Inflammatory macrophage treated with lipopolysaccharide for 4 hours (primary cell): ENCODE measurements at regions not wholly inside any gene's neighbourhood (a gene's known extent, or its start where the extent isn't known, plus 50 kb on each side); places are given as distances from the start of the nearest gene placed in this dataset.

Experiments
- DNase-seq: peaks from one replicate; pipeline ENCODE4 v3.0.0-alpha.2; 2020

DNA sequence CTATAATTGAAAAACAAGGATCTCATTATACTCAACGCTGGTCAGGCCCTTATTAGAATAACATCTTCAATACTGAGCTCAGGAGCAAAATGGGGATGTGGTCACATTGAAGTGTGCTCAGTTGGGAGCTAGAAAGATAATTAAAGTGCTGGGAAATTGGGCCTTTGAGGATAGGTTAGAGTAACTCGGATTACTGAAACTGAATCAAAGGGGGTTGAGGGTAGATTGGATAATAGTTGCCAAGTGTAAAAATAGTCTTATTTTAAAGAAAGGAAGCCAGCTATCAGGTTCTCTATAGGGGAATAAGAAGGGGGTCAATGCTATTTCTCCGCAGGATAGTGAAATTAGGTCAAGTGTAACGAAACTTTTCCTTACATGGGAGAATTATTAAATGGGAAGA lies 391.0 kb upstream of the PTPRD start:
- no peak for DNase-seq

DNA sequence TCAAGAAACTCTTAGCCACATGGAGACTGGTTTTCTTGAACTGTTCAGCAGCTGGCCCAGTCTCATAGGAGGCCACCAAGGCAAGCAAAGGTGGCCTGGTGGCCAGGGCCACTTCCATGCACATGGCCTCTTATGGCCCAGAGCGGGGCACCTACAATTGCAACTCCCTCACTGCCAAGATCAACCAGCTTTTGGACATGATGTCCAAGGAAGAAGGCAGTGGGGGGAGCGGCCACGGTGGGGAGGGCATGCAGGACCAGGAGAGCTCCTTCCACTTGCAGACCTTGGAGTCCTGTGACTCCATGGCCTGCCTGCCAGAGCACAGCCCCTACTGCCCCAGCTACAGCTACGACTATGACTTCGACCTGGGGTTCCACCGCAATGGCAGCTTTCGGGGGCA lies 398.9 kb upstream of the PTPRD start:
- no peak for DNase-seq

DNA sequence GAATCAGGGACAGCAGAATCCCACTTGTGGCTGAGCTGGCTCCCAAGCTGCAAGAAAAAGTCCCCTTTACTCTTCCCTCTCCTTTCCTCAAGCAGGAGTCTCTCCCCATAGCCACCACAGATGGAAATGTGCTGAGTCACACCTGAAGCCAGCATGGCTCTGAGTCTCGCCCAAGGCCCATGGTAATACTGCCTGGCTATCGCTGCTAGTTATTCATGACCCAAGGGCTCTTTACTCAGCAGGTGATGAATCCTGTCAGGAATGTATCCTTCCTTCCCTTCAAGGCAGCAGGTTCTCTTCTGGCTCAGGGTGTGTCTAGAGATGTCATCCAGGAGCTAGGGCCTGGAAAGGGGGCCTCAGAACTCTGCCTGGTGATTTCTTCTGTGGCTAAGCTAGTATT lies 403.3 kb upstream of the PTPRD start:
- DNase-seq: no peak

GRCh38 chr9:11023201-11023600 lies 410.4 kb upstream of the PTPRD start:
- DNase-seq: no peak

GRCh38 chr9:11025775-11026174 lies 413.0 kb upstream of the PTPRD start:
- DNase-seq: no peak

DNA sequence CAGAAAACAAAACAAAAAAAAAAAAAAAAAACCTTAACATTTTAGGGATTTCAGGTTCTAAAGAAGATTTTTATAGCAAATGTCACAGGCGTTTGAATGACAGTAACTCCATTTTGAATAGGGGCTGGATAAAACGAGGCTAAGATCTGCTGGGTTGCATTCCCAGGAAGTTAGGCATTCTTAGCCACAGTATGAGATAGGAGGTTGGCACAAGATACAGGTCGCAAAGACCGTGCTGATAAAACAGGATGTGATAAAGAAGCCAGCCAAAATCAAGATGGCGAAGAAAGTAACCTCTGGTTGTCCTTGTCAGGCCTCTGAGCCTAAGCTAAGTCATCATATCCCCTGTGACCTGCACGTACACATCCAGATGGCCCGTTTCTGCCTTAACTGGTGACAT lies 425.6 kb upstream of the PTPRD start:
- DNase-seq: no peak

DNA sequence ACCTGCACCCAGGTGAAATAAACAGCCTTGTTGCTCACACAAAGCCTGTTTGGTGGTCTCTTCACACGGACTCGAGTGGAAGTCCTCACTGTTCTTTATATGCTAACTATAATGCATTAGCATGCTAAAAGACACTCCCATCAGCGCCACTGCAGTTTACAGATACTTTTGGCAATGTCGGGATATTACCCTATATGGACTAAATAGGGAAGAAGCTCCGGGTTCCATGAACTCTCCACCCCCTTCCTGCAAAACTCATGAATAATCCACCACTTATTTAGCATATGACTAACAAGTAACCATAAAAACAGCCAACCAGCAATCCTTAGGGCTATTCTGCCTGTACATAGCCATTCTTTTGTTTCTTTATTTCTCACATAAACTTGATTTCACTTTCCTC lies 426.2 kb upstream of the PTPRD start:
- no peak for DNase-seq

DNA sequence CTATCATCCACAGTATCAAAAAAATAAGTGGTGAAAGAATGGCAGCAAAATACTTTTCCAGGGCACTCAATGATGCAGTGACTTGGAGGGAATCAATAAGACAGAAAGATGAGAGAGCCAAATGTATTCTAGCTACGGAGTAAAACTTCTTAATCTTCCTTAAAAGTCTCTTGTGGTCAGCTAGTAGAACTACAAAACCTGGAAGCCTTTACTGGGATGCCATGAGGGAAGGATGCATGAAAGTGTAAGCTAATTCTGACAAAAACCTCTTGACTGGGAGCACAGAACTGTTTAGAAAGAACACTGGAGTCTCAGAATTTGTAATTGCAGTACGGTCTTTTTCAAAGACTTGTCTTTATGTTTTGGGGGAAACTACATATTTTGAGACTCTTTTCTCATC lies 432.8 kb upstream of the PTPRD start:
- DNase-seq: no peak

DNA sequence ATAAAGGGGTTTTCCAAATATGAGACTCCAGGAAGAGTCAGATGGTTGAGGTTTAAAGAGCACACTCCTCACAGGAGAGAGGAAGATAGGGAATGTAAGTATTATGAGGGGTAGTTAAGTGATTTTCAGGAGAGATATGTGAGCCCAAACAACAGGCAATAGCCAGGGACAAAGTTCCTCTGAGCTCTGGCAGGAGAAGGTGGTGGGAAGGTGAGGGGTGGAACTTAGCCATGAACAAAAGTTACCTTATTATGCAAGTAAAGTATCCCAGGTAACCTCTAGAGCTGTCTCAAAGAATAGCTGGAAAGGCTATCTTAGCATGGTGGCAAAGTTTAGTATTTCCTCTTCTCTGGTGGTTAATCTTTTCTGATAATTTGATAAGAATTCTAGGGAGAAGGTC lies 450.5 kb upstream of the PTPRD start:
- DNase-seq: no peak

DNA sequence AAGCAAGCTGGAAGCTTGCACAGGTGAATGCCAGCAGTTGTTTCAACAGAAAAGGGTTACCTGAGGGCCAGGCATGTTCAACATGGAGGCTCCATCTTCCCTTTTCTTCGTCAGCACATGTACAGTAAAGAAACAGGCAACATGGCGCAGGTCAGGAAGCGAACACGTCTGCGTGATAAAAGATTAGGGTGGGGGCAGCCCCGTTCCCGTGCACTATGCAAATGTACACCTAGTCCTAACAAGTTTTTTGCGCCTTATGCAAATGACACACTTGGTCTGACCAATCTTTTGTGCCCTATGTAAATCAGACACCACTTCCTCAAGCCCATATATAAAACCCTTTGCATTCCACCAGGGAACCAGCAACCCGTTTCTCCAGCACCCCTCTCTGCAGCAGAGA lies 452.1 kb upstream of the PTPRD start:
- DNase-seq: no peak

DNA sequence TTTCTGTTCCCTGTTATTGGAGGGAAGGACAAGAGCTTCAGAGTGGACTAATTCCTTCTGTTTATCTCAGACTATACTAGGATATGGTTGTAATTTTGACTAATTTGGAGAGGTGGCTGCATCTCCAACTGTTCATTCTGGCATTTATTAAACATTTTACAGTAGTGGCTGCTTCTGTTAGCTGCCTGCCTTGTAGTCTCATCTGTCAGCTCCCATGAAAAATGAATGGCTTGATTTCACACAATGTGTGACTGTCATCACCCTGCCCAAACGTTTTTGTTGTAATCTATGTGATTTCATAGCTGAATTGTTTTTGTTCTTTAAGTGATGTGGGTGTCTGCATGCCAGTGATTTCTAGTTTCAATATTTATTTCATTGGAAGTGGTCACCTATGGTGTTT lies 459.4 kb upstream of the PTPRD start:
- no peak for DNase-seq

- no peak for DNase-seq
These were observed 473.8 kb upstream of the PTPRD start for GRCh38 chr9:11086561-11086960.

- no peak for DNase-seq
These were observed 476.1 kb upstream of the PTPRD start for GRCh38 chr9:11088821-11089374.

DNA sequence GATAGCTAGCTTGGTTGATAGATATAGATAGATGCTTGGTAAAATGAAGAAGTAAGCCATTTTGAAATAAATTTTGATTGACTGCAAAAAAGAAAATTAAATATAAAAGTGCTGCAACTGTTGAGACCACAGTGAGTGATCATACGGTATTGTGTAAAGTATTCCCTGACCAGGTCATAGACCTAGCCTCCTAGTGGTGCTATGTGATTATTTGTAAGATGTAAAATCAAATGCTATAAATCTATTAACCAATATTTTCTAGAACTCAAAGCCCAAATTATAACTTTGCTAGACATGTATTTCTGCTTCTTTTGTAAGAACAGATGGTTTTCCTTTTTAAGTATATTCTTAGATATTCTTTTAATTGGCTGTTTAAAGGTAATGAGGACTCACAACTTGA lies 480.2 kb upstream of the PTPRD start:
- DNase-seq: no peak

DNA sequence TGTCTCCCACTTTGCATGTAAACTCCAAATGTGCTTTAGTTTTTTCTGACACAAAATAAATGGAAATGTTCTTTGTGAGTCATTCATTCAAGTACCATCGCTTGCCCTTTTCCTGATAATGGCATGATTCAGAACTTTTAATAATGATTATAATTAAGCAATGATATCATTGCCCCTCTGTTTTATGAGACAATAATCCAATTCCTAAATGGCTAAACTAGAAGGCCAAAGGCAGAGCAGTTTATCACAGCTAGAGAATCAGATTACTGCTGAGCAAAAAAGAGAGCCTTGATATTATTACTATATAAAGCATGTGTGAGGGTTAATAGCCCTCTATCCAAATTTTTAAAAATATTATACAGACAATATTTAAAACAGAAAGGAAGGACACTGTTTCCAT lies 484.2 kb upstream of the PTPRD start:
- no peak for DNase-seq

- no peak for DNase-seq
These were observed 490.7 kb upstream of the PTPRD start for GRCh38 chr9:11103525-11103924.

- no peak for DNase-seq
These were observed 494.4 kb upstream of the PTPRD start for GRCh38 chr9:11107196-11107595.

- DNase-seq: no peak
These were observed 515.4 kb upstream of the PTPRD start for GRCh38 chr9:11128156-11128555.

- no peak for DNase-seq
These were observed 523.0 kb upstream of the PTPRD start for GRCh38 chr9:11135851-11136250.

- DNase-seq: no peak
These were observed 528.6 kb upstream of the PTPRD start for GRCh38 chr9:11141357-11141756.

GRCh38 chr9:11142965-11143738 lies 530.4 kb upstream of the PTPRD start:
- no peak for DNase-seq

DNA sequence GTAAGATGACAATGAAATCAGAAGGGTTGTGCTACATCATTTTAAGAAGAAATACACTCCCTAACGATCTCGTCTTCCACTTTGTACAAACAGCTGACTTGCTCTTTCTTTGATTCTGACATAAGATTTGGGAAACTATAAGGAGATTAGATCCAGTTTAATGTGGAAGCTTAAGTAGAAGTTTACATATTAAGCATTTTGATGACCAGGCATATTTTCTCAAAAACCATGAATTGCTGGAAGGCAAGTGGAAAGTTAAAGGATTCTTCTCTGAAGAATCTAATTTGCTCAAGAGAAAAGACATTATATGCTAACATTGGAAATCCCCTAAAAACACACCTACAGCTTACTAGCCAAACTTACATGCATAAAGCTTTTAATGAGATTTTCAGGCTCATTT lies 531.9 kb upstream of the PTPRD start:
- DNase-seq: no peak

DNA sequence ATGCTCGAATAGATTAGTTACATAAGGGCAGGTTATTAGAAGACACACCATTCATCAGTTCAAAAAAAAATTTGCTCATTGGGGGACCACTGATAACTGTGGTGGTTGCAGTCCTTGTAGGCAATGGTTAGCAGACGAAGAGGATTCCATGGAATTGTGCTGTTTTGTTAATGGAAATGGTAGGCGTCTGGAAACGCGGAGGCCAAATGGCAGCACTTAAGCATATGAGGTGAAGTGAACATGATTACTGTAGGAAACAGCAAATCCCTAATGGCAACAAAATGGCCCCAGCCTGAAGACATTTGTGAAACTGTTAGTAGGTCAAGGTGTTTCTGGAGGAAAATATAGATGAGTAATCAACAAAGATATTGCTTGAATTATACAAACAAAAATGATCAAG lies 535.4 kb upstream of the PTPRD start:
- DNase-seq: no peak

DNA sequence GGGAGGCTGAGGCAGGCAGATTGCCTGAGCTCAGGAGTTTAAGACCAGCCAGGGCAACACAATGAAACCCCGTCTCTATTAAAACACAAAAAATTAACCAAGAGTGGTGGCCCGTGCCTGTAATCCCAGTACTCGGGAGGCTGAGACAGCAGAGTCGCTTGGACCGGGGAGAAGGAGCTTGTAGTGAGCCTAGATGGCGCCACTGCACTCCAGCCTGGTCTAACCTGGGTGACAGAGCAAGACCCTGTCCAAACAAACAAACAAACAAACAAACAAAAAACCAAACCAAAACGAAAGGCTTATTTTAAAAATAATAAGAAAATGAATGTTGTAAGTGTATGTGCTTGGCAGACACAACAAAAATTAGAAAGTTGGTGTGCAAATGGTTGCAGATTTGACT lies 536.3 kb upstream of the PTPRD start:
- DNase-seq: no peak

DNA sequence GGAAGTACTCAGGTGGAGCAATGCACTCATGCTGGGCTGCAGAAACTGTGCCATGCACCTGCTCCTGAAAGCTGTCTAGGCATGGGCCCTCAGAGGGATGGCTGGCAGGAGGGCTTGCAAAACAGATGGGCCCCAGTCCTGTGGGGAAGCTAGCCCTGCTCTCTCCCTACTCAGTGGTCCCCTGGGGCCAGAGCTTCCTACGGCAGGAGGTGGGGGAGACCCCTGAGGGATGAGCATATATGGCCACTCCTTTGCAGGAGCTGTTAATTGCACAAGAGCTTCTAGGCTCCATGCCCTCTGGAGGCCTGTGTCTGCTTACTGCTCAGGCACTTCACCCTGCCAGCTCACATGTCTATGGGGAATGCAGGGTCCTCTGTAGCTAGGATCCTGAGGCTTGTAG lies 545.3 kb upstream of the PTPRD start:
- DNase-seq: no peak
